PC-3 (cell line): ENCODE measurements at regions not wholly inside any gene's neighbourhood (a gene's known extent, or its start where the extent isn't known, plus 50 kb on each side); places are given as distances from the start of the nearest gene placed in this dataset.

Experiments
- CTCF ChIP-seq: fragments of 300-600 bp; sonication (generic); conservative IDR thresholded peaks from 2 replicates; pipeline ENCODE4 v1.5.1; 2017; ENCODE audit warnings: antibody characterized with exemption, low read depth, mild to moderate bottlenecking, low read length
- EZH2 ChIP-seq: fragments of 300-600 bp; sonication (generic); IDR thresholded peaks from one replicate; pipeline ENCODE4 v1.6.1; 2017; ENCODE audit warnings: antibody characterized with exemption, mild to moderate bottlenecking, low read length; ENCODE audit not compliant: unreplicated experiment
- EZH2phosphoT487 ChIP-seq: fragments of 300-600 bp; sonication (generic); IDR thresholded peaks from 2 replicates; pipeline ENCODE4 v1.6.1; 2018; ENCODE audit warnings: mild to moderate bottlenecking, antibody characterized with exemption, low read length, borderline replicate concordance

DNA sequence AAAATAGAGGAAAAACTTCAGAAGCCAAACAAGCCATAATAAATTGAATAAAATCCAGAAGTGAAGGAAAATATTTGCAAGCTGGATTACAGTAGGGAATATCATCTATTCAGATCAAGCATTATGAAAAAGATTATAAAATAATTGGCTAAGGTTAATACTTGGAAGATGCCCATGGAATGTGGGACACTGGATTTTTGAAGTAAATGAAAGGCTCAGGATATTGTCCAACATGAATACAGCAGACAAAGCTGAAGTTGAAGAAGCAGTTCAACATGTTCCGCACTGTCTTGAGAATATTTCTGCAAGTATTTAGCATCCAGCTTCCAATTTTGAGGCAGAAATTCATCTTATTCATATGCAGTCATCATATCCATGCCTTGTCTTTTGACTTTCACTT lies 1278.4 kb upstream of the GJE1 start:
- TF ChIP-seq CTCF: no peak
- no peak for TF ChIP-seq EZH2
- no peak for TF ChIP-seq EZH2phosphoT487
